ENCODE measurements at regions not wholly inside any gene's neighbourhood (a gene's known extent, or its start where the extent isn't known, plus 50 kb on each side); places are given as distances from the start of the nearest gene placed in this dataset.

DNA sequence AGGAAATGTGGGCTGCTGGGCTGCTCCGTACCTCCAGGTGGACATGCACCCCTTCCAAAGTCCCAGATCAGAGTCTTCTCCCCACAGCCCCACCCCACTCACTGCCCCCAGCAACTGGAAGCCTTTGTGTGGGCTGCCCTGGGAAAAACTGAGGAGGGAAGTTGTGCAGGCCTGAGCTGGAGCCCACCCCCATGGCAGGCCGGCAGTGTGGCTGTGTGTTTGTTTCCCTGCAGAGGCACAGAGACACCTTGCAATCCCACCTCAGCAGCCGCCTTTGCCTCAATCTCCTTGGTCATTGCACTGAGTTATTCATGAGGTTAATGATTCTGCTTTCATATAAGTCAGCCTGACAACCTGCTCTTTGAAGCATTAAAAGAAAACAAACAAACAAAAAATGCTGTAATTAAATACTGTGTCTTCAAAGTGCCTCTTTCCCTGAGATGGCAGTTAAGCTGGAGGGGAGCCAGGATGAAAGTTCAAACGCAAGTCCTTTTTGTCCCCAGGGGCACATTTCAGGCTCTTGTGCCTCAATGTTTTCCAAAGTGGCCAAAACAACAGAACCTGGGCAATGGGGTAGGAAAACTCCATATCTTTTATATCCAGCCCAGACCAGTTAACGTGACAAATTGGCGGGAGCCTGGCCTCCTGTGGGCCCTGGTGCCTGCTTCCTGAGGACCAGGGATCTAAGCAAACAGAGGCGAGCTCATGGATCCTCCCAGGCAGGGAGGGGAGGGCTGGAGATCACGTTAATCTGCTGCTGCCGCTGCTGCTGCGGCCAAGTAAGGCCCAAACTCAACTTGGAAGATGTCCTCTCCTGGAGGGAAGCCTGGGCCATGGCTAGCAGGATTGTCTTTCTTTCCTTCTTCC lies 51.9 kb upstream of the TSPAN11 start:
- TF ChIP-seq, protein P1, sequence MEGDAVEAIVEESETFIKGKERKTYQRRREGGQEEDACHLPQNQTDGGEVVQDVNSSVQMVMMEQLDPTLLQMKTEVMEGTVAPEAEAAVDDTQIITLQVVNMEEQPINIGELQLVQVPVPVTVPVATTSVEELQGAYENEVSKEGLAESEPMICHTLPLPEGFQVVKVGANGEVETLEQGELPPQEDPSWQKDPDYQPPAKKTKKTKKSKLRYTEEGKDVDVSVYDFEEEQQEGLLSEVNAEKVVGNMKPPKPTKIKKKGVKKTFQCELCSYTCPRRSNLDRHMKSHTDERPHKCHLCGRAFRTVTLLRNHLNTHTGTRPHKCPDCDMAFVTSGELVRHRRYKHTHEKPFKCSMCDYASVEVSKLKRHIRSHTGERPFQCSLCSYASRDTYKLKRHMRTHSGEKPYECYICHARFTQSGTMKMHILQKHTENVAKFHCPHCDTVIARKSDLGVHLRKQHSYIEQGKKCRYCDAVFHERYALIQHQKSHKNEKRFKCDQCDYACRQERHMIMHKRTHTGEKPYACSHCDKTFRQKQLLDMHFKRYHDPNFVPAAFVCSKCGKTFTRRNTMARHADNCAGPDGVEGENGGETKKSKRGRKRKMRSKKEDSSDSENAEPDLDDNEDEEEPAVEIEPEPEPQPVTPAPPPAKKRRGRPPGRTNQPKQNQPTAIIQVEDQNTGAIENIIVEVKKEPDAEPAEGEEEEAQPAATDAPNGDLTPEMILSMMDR (IDR thresholded peaks at IDR 0.05; ENCODE audit: insufficient read depth, low read length, poor library complexity, severe bottlenecking) = no peak

DNA sequence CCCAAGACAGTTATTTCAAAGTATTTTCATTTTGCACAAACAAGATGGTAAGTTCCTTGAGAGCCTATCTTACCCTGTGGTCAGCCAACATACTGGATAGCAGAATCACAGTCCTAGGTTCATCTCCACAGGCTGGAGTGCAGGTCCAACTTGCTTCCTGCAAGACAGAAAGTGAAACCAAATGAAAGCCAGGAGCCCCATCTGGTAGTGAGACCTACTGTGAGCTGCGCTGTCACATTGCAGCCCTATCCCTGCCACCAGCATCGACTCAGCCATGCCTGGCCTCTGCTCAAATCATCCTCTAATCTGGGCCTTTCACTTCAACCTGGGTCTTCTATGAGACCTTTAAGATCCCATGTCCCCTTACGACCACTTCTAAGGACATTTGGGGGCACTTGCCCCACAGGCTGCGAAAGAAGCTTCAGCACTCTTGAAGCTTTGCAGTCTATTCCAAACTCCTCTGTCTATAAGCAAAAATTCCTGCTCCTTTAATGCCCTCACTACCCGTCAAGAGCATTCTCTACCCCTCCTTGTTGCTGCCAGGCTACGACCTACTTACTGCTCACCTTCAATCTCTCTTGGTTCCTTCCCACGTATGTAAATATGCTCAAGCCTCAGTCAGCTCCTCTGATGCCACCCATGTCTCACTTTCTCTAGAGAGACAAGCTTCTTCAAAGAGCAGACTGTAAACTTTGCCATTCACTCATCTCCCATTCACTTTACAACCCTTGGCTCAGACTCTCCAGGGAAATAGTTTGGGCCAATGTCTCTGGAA lies 55.9 kb upstream of the TSPAN11 start:
- H3K27me3 ChIP-seq (replicated peaks; ENCODE audit: control insufficient read depth, insufficient read depth, low read length) = no peaks in the 10 kb centered on the region
- no peak for DNase-seq (ENCODE audit: extremely low read depth, insufficient read length)
- TF ChIP-seq, protein P1 (IDR thresholded peaks at IDR 0.05; ENCODE audit: insufficient read depth, low read length, poor library complexity, severe bottlenecking) = no peak
- H3K36me3 ChIP-seq (ENCODE audit: control insufficient read depth, insufficient read depth, low read length) = no peaks in the 10 kb centered on the region
- H3K4me3 ChIP-seq (replicated peaks; ENCODE audit: low read depth, low read length) = no peak overlapping the region

More for the DNA sequence above, 51.9 kb upstream of the TSPAN11 start:
- no peaks in the 10 kb centered on the region for H3K27me3 ChIP-seq (replicated peaks; ENCODE audit: control insufficient read depth, insufficient read depth, low read length)
- H3K4me3 ChIP-seq (replicated peaks; ENCODE audit: low read depth, low read length) = no peak overlapping the region
- no peaks in the 10 kb centered on the region for H3K36me3 ChIP-seq (ENCODE audit: control insufficient read depth, insufficient read depth, low read length)
- DNase-seq (ENCODE audit: extremely low read depth, insufficient read length) = no peak

DNA sequence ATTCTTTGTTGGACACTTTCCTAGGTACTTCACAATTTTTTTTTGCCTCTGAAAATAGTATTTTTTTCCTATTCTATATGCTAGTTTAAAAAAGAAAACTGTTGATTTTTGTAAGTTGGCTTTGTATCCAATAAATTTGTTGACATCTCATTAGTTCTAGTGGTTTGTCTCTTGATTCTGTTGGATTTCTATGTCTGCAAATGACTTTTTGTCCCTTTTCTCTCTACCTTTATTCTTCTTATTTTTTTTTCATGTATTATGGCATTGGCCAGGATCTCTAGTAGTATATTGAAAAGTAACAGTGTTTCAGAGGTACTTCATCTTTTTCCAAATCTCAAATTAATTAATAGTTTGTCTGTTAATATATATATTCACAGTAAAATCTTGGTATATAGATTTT lies 59.1 kb upstream of the TSPAN11 start:
- no peaks in the 10 kb centered on the region for H3K36me3 ChIP-seq (ENCODE audit: control insufficient read depth, insufficient read depth, low read length)
- H3K4me3 ChIP-seq (replicated peaks; ENCODE audit: low read depth, low read length) = no peak overlapping the region
- no peaks in the 10 kb centered on the region for H3K27me3 ChIP-seq (replicated peaks; ENCODE audit: control insufficient read depth, insufficient read depth, low read length)
- no peak for DNase-seq (ENCODE audit: extremely low read depth, insufficient read length)
- TF ChIP-seq, protein P1 (IDR thresholded peaks at IDR 0.05; ENCODE audit: insufficient read depth, low read length, poor library complexity, severe bottlenecking) = no peak

DNA sequence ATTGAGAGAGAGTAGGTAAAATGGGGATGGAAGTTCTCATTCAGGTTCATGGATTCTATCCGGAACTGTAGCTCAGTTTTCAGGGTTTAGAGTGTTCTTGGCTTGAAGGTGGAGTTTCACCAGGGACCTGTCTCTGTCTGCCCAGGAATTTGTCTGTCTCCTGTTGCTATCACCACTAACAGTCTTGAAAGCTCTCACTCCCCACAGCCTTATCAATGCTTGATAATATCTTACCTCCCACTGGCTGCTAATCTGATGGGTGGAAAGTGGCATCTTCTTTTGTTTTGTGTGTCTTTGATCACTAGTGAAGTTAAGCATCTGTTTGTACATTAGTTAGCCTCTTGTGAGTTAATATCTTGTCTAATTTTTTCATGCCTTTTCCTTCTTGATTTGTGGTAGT lies 60.3 kb upstream of the TSPAN11 start:
- no peaks in the 10 kb centered on the region for H3K36me3 ChIP-seq (ENCODE audit: control insufficient read depth, insufficient read depth, low read length)
- no peak for DNase-seq (ENCODE audit: extremely low read depth, insufficient read length)
- H3K27me3 ChIP-seq (replicated peaks; ENCODE audit: control insufficient read depth, insufficient read depth, low read length) = no peaks in the 10 kb centered on the region
- TF ChIP-seq, protein P1 (IDR thresholded peaks at IDR 0.05; ENCODE audit: insufficient read depth, low read length, poor library complexity, severe bottlenecking) = no peak
- H3K4me3 ChIP-seq (replicated peaks; ENCODE audit: low read depth, low read length) = no peak overlapping the region

DNA sequence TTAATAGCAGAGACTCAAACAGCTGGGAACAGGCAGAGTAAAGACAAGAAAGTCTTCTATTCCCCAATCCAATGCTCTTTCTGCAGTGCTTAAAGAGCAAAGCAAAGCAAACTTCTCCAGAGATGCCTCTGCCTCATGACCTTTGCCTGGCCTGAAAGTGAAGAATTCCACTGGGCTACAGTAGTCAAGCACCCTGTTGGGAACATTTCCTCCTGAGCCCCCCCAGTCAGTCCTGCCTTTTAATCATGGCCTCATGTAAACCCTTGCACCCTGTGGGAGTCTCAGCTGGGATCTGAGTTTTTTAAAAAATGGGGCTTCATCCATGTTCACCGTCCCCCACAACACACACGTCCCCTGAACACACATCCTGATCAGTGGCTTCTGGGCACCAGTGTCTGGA lies 62.7 kb upstream of the TSPAN11 start:
- TF ChIP-seq, protein P1 (IDR thresholded peaks at IDR 0.05; ENCODE audit: insufficient read depth, low read length, poor library complexity, severe bottlenecking) = no peak
- Histone ChIP-seq H3K27me3 (replicated peaks; ENCODE audit: control insufficient read depth, insufficient read depth, low read length) (no peaks in the 10 kb centered on the region), H3K36me3 (ENCODE audit: control insufficient read depth, insufficient read depth, low read length) (no peaks in the 10 kb centered on the region), H3K4me3 (replicated peaks; ENCODE audit: low read depth, low read length) (no peak overlapping the region)
- no peak for DNase-seq (ENCODE audit: extremely low read depth, insufficient read length)
